IMR-90 (cell line): ENCODE measurements at regions not wholly inside any gene's neighbourhood (a gene's known extent, or its start where the extent isn't known, plus 50 kb on each side); places are given as distances from the start of the nearest gene placed in this dataset.

Experiments used
- ATAC-seq: fragments of 200-7000 bp; cut with Tn5 transposase; 2 replicates; pipeline ENCODE4 v1.9.1; 2020; ENCODE audit warnings: low read depth, mild to moderate bottlenecking, moderate library complexity
- BruUV-seq: library from RNA; stranded (reverse); fragments of 400-500 nt; replicated peaks from 2 replicates; lab custom pipeline; 2021; lab: Mats Ljungman, UMichigan
- CTCF ChIA-PET: fragments of 300-600 bp; formaldehyde crosslinking; extraction: SDS; loops from one replicate; lab custom pipeline; 2021; ENCODE audit warnings: antibody characterized with exemption; lab: Yijun Ruan, JAX
- POLR2A ChIA-PET: fragments of 300-600 bp; sonication (Branson Sonifier 250); formaldehyde crosslinking; loops from one replicate; lab custom pipeline; 2022; ENCODE audit warnings: antibody characterized with exemption; ENCODE audit not compliant: unreplicated experiment; lab: Charles Lee
- DNase-seq: peaks from one replicate; pipeline ENCODE4 v3.0.0; 2013
- H2AFZ ChIP-seq: replicated peaks from 2 replicates; pipeline ENCODE3; 2013; ENCODE audit warnings: low read length, mild to moderate bottlenecking; ENCODE audit not compliant: poor library complexity
- H2AK5ac ChIP-seq: 2 replicates; pipeline ENCODE4 v1.6.1; 2013; ENCODE audit warnings: low read depth, low read length, inconsistent platforms
- H2AK9ac ChIP-seq: replicated peaks from 2 replicates; pipeline ENCODE3; 2013; ENCODE audit warnings: mild to moderate bottlenecking, low read depth, low read length, moderate library complexity; ENCODE audit not compliant: poor library complexity
- H2BK120ac ChIP-seq: 2 replicates; pipeline ENCODE4 v1.6.1; 2013; ENCODE audit warnings: low read depth, low read length, inconsistent platforms
- H2BK15ac ChIP-seq: 3 replicates; pipeline ENCODE4 v1.6.1; 2013; ENCODE audit warnings: low read depth, low read length, inconsistent platforms
- H2BK20ac ChIP-seq: 2 replicates; pipeline ENCODE4 v1.6.1; 2013; ENCODE audit warnings: low read depth, mild to moderate bottlenecking, inconsistent platforms, low read length, moderate library complexity
- H2BK5ac ChIP-seq: 2 replicates; pipeline ENCODE4 v1.6.1; 2013; ENCODE audit warnings: mild to moderate bottlenecking, low read depth, low read length, inconsistent platforms; ENCODE audit not compliant: poor library complexity, severe bottlenecking
- H3K14ac ChIP-seq: replicated peaks from 2 replicates; pipeline ENCODE4 v1.6.1; 2013; ENCODE audit warnings: low read depth, low read length, inconsistent platforms
- H3K18ac ChIP-seq: 2 replicates; pipeline ENCODE4 v1.6.1; 2013; ENCODE audit warnings: low read depth, low read length, control low read depth
- H3K23ac ChIP-seq: 2 replicates; pipeline ENCODE4 v1.6.1; 2013; ENCODE audit warnings: low read depth, low read length, inconsistent platforms
- H3K27ac ChIP-seq: 2 replicates; pipeline ENCODE4 v1.5.1; 2013; ENCODE audit warnings: mild to moderate bottlenecking, control low read depth, low read length; ENCODE audit not compliant: insufficient read depth
- H3K27me3 ChIP-seq: 2 replicates; pipeline ENCODE4 v1.6.1; 2013; ENCODE audit warnings: low read length; ENCODE audit not compliant: control insufficient read depth, insufficient read depth
- H3K36me3 ChIP-seq: 2 replicates; pipeline ENCODE4 v1.6.1; 2013; ENCODE audit warnings: low read length, mixed read lengths; ENCODE audit not compliant: control insufficient read depth, insufficient read depth
- H3K4ac ChIP-seq: 2 replicates; pipeline ENCODE4 v1.6.1; 2013; ENCODE audit warnings: low read depth, low read length, inconsistent platforms
- H3K4me1 ChIP-seq: 2 replicates; pipeline ENCODE4 v1.6.1; 2013; ENCODE audit warnings: low read length, mixed read lengths; ENCODE audit not compliant: control insufficient read depth, insufficient read depth
- H3K4me2 ChIP-seq: 2 replicates; pipeline ENCODE4 v1.6.1; 2013; ENCODE audit warnings: low read depth, mild to moderate bottlenecking, control low read depth, low read length, moderate library complexity
- H3K4me3 ChIP-seq: 2 replicates; pipeline ENCODE4 v1.5.1; 2013; ENCODE audit warnings: low read depth, mild to moderate bottlenecking, control low read depth, low read length, moderate library complexity; ENCODE audit not compliant: insufficient read depth
- H3K56ac ChIP-seq: 2 replicates; pipeline ENCODE4 v1.6.1; 2013; ENCODE audit warnings: low read length, inconsistent platforms; ENCODE audit not compliant: insufficient read depth; ENCODE audit errors: extremely low read depth
- H3K79me1 ChIP-seq, 2 experiments: 2 replicates each; pipeline ENCODE4 v1.6.1; 2013; ENCODE audit warnings: low read length in 2 of 2, inconsistent platforms in 1 of 2, low read depth in 1 of 2
- H3K9ac ChIP-seq: 2 replicates; pipeline ENCODE4 v1.6.1; 2013; ENCODE audit warnings: low read depth, low read length, control low read depth
- H3K9me1 ChIP-seq: 2 replicates; pipeline ENCODE4 v1.6.1; 2013; ENCODE audit warnings: low read length, inconsistent platforms; ENCODE audit not compliant: insufficient read depth
- H3K9me3 ChIP-seq: 2 replicates; pipeline ENCODE4 v1.6.1; 2013; ENCODE audit warnings: low read length; ENCODE audit not compliant: control insufficient read depth, insufficient read depth
- H4K20me1 ChIP-seq: 2 replicates; pipeline ENCODE4 v1.6.1; 2013; ENCODE audit warnings: low read length, inconsistent platforms; ENCODE audit not compliant: insufficient read depth
- H4K5ac ChIP-seq: 2 replicates; pipeline ENCODE4 v1.6.1; 2013; ENCODE audit warnings: mild to moderate bottlenecking, low read depth, low read length, control low read depth
- H4K8ac ChIP-seq, 2 experiments: 2 replicates each; pipeline ENCODE4 v1.6.1; 2013; ENCODE audit warnings: low read depth in 2 of 2, low read length in 2 of 2, control low read depth in 1 of 2, inconsistent platforms in 1 of 2
- H4K91ac ChIP-seq: 2 replicates; pipeline ENCODE4 v1.6.1; 2013; ENCODE audit warnings: low read depth, low read length, inconsistent platforms; ENCODE audit not compliant: insufficient read depth
- NFE2L2 ChIP-seq: fragments of 150-350 bp; IDR thresholded peaks from 2 replicates; pipeline ENCODE4 v1.6.1; 2016; ENCODE audit warnings: low read depth, mild to moderate bottlenecking, low read length
- WGBS, 2 experiments: methylation state at CpG; one replicate each; pipeline versions ENCODE4 v1.1.5 to v1.1.7; 2013; ENCODE audit warnings: missing lambda C conversion rate in 2 of 2; ENCODE audit not compliant: insufficient read length in 1 of 2; ENCODE audit errors: extremely low coverage in 2 of 2; 5-methylcytosine and 5-hydroxymethylcytosine counted together
- dilution Hi-C: fragments of 300-500 bp; cut with HindIII; formaldehyde crosslinking; loops from one replicate; pipeline ENCODE4 v1.14.3; 2018; ENCODE audit warnings: low sequenced_read_pairs; ENCODE audit not compliant: unreplicated experiment
- in situ Hi-C: fragments of 300-500 bp; cut with MboI; formaldehyde crosslinking; loops from 3 replicates; pipeline ENCODE4 v1.14.3; 2019; ENCODE audit warnings: low sequenced_read_pairs, inconsistent platforms, mixed read lengths
- intact Hi-C: fragments of 100-400 bp; cut with micrococcal nuclease; formaldehyde crosslinking; loops from 2 replicates; pipeline ENCODE4 v1.10.0; 2022

GRCh38 chr7:50864694-50865093, 82.0 kb upstream of the GRB10 start:
- H3K23ac ChIP-seq = no peak overlapping the region
- 67% methylated on average over 1 of the region's 4 CpGs; no CpG with 5 or more reads in 1 of the 2 experiments for WGBS, 2 experiments
- ATAC-seq = no peak
- H3K36me3 ChIP-seq = no peaks in the 10 kb centered on the region
- no peak overlapping the region for H3K9ac ChIP-seq
- no peak overlapping the region for H4K8ac ChIP-seq
- H3K4ac ChIP-seq = no peak overlapping the region
- H3K4me3 ChIP-seq = no peak overlapping the region
- H2AK9ac ChIP-seq = no peak overlapping the region
- H2AFZ ChIP-seq = no peak overlapping the region
- no peak overlapping the region for H2BK5ac ChIP-seq
- DNase-seq = no peak
- H3K9me1 ChIP-seq = no peaks in the 10 kb centered on the region
- no peak overlapping the region for H2BK120ac ChIP-seq
- no peak overlapping the region for H2BK15ac ChIP-seq
- H3K4me1 ChIP-seq = peaks cover 4% of the 10 kb centered on the region
- ChIA-PET CTCF (no interaction called here), POLR2A (no interaction called here)
- no peak overlapping the region for H4K91ac ChIP-seq
- H4K20me1 ChIP-seq = no peaks in the 10 kb centered on the region
- no peaks in the 10 kb centered on the region for H3K79me1 ChIP-seq
- no peak overlapping the region for H3K4me2 ChIP-seq
- H2BK20ac ChIP-seq = no peak overlapping the region
- dilution Hi-C loops (no loop called here), in situ Hi-C loops (no loop called here), intact Hi-C loops (no loop called here)
- H3K27me3 ChIP-seq = peaks cover 24% of the 10 kb centered on the region
- H3K9me3 ChIP-seq = no peaks in the 10 kb centered on the region
- no peak overlapping the region for H3K14ac ChIP-seq
- no peak overlapping the region for H3K18ac ChIP-seq
- no peak overlapping the region for H2AK5ac ChIP-seq
- H3K56ac ChIP-seq = no peak overlapping the region
- BruUV-seq = no TSS peak
- H4K5ac ChIP-seq = no peak overlapping the region
- no peak overlapping the region for H3K27ac ChIP-seq
- TF ChIP-seq NFE2L2 = no peak
